ENCODE measurements at regions not wholly inside any gene's neighbourhood (a gene's known extent, or its start where the extent isn't known, plus 50 kb on each side); places are given as distances from the start of the nearest gene placed in this dataset.

GRCh38 chrX:64580605-64581004 lies 185.4 kb upstream of the MTMR8 start:
- TF ChIP-seq TAF1 (IDR thresholded peaks at IDR 0.05; ENCODE audit: low read depth): no peak
- no peak for TF ChIP-seq MAX (IDR thresholded peaks at IDR 0.05)
- TF ChIP-seq FOXM1 (IDR thresholded peaks at IDR 0.05; ENCODE audit: borderline replicate concordance, low read depth): no peak
- TF ChIP-seq EP300 (IDR thresholded peaks at IDR 0.05; ENCODE audit: borderline replicate concordance): no peak

Measured in Ishikawa (cell line).